SJCRH30 (cell line): ENCODE measurements at regions not wholly inside any gene's neighbourhood (a gene's known extent, or its start where the extent isn't known, plus 50 kb on each side); places are given as distances from the start of the nearest gene placed in this dataset.

Source experiments
- DNase-seq, 2 experiments: peaks; one replicate each; pipeline ENCODE4 v3.0.0-alpha.2; 2015 to 2020
- H3K27ac ChIP-seq: fragments of 250-450 bp; sonication (Bioruptor Pico); 2 replicates; pipeline ENCODE4 v1.5.1; 2020; ENCODE audit warnings: mild to moderate bottlenecking, moderate library complexity
- H3K27me3 ChIP-seq: fragments of 250-450 bp; sonication (Bioruptor Pico); 2 replicates; pipeline ENCODE4 v1.5.1; 2020; ENCODE audit warnings: mild to moderate bottlenecking, moderate library complexity
- H3K36me3 ChIP-seq: fragments of 250-450 bp; sonication (Bioruptor Pico); 2 replicates; pipeline ENCODE4 v1.5.1; 2020; ENCODE audit warnings: mild to moderate bottlenecking, moderate library complexity
- H3K4me1 ChIP-seq: fragments of 250-450 bp; sonication (Bioruptor Pico); 2 replicates; pipeline ENCODE4 v1.5.1; 2020; ENCODE audit warnings: mild to moderate bottlenecking, moderate library complexity
- H3K4me3 ChIP-seq: fragments of 250-450 bp; sonication (Bioruptor Pico); 2 replicates; pipeline ENCODE4 v1.5.1; 2020; ENCODE audit warnings: mild to moderate bottlenecking, moderate library complexity
- H3K9me3 ChIP-seq: fragments of 250-450 bp; sonication (Bioruptor Pico); replicated peaks from 2 replicates; pipeline ENCODE4 v1.5.1; 2020; ENCODE audit warnings: mild to moderate bottlenecking, moderate library complexity

- H3K36me3 ChIP-seq: no peaks in the 10 kb centered on the region
- H3K27ac ChIP-seq: no peak overlapping the region
- H3K9me3 ChIP-seq: no peaks in the 10 kb centered on the region
- peaks cover 16% of the 10 kb centered on the region; the same call in 1 of the 2 replicates for H3K27me3 ChIP-seq
- DNase-seq: no peak
- no peaks in the 10 kb centered on the region for H3K4me1 ChIP-seq
- H3K4me3 ChIP-seq: no peak overlapping the region
Measured at GRCh38 chr11:15884777-15885540, 471.4 kb downstream of the SOX6 start.

GRCh38 chr11:15885854-15886253 lies 470.5 kb downstream of the SOX6 start:
- H3K4me1 ChIP-seq: no peaks in the 10 kb centered on the region
- H3K4me3 ChIP-seq: no peak overlapping the region
- no peak for DNase-seq
- H3K9me3 ChIP-seq: no peaks in the 10 kb centered on the region
- no peaks in the 10 kb centered on the region for H3K36me3 ChIP-seq
- H3K27ac ChIP-seq: no peak overlapping the region
- H3K27me3 ChIP-seq: peaks cover 16% of the 10 kb centered on the region; the same call in 1 of the 2 replicates

DNA sequence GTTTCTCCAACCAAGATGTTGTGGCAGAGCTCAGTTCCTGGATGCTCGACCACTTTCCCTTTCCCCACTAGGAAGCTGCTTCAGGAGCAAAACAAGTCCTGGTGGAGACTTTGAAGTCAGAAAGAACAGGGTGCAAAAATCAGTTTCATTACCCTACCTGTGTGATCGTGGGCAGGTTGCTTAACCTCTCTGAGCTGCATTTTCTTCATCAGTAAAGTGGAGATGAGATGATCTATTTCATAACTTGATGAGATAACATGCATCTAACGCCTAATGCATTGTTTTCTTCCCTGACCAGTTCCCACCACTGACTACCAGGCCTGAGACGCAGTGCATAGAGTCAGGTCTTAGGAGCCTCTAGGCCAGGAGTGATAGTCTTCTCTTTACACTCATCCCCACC lies 470.0 kb downstream of the SOX6 start:
- Histone ChIP-seq H3K4me3 (no peak overlapping the region), H3K27ac (no peak overlapping the region), H3K4me1 (no peaks in the 10 kb centered on the region), H3K36me3 (no peaks in the 10 kb centered on the region), H3K27me3 (peaks cover 16% of the 10 kb centered on the region; the same call in 1 of the 2 replicates), H3K9me3 (no peaks in the 10 kb centered on the region)
- no peak for DNase-seq

GRCh38 chr11:15886866-15887265 lies 469.5 kb downstream of the SOX6 start:
- Histone ChIP-seq H3K4me3 (no peak overlapping the region), H3K27ac (no peak overlapping the region), H3K9me3 (no peaks in the 10 kb centered on the region), H3K27me3 (peaks cover 13% of the 10 kb centered on the region; the same call in 1 of the 2 replicates), H3K4me1 (no peaks in the 10 kb centered on the region), H3K36me3 (no peaks in the 10 kb centered on the region)
- no peak for DNase-seq

DNA sequence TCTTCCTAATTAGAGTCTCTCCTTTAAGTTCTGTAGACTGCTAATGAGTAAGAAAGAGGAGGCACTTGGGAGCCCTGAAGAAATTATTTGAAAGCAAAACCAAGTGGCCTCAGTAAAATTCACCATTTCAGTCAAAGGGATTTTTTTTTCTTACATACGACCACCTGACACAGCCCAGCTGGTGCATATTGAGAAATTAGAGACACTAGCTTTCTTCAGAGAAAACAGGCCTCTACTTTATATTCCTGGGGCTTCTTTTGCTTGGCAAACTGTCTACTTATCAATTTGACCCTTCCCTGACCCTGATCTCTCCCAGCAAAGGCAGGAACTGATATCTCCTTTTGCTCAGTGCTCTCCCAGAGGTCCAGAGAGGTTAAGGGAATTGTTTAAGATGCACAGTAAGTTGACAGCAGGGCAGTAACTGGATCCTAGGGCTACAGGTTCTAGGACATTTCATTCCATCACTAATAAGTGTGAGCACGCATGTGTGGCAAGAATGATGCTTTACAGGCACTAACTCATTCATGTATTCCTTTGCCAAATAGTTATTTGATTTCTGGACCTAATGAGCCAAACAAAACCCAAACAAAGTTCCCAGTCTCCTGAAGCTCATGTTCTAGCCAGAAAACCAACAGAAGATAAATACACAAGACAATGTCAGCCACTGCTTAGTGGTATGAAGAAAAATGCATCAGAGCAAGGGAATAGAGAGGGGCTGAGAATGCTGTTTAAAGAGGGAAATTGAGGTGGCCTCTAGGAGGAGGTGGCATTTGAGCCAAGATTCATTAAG lies 467.6 kb downstream of the SOX6 start:
- H3K4me3 ChIP-seq: no peak overlapping the region
- no peaks in the 10 kb centered on the region for H3K9me3 ChIP-seq
- H3K36me3 ChIP-seq: no peaks in the 10 kb centered on the region
- no peak overlapping the region for H3K27ac ChIP-seq
- no peak for DNase-seq
- H3K27me3 ChIP-seq: peaks cover 10% of the 10 kb centered on the region; the same call in 1 of the 2 replicates
- H3K4me1 ChIP-seq: no peaks in the 10 kb centered on the region

- Histone ChIP-seq H3K36me3 (no peaks in the 10 kb centered on the region), H3K9me3 (no peaks in the 10 kb centered on the region), H3K4me1 (no peaks in the 10 kb centered on the region), H3K4me3 (no peak overlapping the region), H3K27ac (no peak overlapping the region), H3K27me3 (peaks cover 10% of the 10 kb centered on the region; the same call in 1 of the 2 replicates)
- no peak for DNase-seq
Measured at GRCh38 chr11:15889363-15890030, 466.8 kb downstream of the SOX6 start.

DNA sequence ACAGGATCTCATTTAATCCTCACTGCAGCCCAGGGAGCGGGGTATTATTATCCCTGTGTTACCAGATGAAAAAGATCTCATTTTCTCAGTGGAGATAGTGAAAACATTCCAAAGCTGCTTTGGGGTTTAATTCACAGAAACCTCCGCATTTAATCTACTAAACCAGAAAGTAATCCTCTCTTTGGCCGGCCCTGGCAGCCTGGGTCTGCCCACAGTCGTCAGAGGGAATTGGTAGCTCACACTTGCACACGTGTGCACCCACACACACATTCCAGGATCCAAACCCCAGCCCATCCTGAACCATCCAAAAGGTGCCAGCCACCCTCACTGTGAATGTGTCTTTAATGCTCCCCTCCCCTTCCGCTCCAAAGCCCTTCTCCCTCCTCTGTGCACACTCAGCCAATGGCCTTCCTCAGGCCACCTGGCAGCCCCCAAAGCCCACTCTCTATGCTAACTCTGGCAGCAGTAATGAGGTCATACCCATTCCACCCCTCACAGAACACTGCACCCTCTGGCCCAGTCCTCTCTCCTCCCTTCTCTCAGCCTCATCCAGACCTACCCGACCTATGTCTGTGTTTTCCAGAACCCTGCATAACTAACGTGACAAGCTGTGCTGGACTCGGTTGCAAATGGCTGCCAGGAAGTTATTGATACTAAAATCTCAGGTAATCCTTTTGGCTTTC lies 466.2 kb downstream of the SOX6 start:
- Histone ChIP-seq H3K27me3 (0 out of 2 replicates have a peak, but pooled peaks cover 7% of the 10 kb centered on the region), H3K4me1 (no peaks in the 10 kb centered on the region), H3K9me3 (no peaks in the 10 kb centered on the region), H3K36me3 (no peaks in the 10 kb centered on the region), H3K27ac (no peak overlapping the region), H3K4me3 (no peak overlapping the region)
- DNase-seq: no peak

GRCh38 chr11:15893080-15893492 lies 463.3 kb downstream of the SOX6 start:
- no peak overlapping the region for H3K27ac ChIP-seq
- no peaks in the 10 kb centered on the region for H3K9me3 ChIP-seq
- no peaks in the 10 kb centered on the region for H3K36me3 ChIP-seq
- no peak overlapping the region for H3K4me3 ChIP-seq
- no peaks in the 10 kb centered on the region for H3K27me3 ChIP-seq
- no peaks in the 10 kb centered on the region for H3K4me1 ChIP-seq
- no peak for DNase-seq

DNA sequence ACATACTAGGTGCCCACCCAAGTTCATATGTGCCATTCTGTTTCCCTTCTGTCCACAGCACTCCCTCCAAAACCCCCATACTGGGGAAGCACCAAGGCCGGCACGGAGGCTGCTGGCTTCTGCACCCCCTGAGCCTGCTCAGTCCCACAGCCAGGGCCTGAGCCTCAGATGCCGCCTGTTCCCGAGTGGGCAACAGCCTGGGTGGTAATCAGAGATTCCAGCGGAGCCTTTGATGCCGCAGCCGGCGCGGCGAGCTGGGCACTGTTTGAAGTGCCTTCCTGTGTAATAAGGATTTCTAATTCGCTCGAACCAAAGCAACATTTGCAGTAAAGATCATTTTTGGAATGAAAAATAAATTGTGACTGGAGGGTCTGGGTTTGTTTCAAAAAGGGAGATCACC lies 460.3 kb downstream of the SOX6 start:
- Histone ChIP-seq H3K36me3 (no peaks in the 10 kb centered on the region), H3K4me3 (no peak overlapping the region), H3K27ac (no peak overlapping the region), H3K9me3 (no peaks in the 10 kb centered on the region), H3K4me1 (no peaks in the 10 kb centered on the region), H3K27me3 (no peaks in the 10 kb centered on the region)
- DNase-seq: no peak

DNA sequence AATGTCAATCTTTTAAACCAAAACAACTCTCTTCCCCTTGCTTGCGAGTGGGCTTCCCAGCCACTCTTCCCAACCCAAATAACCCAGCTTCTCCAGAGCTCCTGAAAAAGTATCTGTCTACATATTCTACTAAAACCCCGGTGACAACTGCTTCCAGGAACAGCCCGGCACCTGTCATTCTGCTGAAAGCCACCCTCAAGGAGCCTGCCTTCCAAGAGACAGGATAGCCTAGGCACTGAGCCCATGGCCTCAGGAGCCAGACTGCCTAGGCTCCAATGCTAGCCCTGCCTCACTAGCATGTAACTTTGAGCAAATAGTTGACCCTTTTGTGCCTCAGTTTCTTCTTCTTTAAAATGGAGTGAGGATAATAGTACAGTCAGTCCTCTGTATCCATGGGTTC lies 459.8 kb downstream of the SOX6 start:
- H3K9me3 ChIP-seq: no peaks in the 10 kb centered on the region
- DNase-seq: no peak
- no peak overlapping the region for H3K4me3 ChIP-seq
- H3K27me3 ChIP-seq: no peaks in the 10 kb centered on the region
- H3K36me3 ChIP-seq: no peaks in the 10 kb centered on the region
- no peaks in the 10 kb centered on the region for H3K4me1 ChIP-seq
- H3K27ac ChIP-seq: no peak overlapping the region

- DNase-seq: peak in 1 of 2 experiments; percentile 17
- Histone ChIP-seq H3K27me3 (no peaks in the 10 kb centered on the region), H3K4me1 (no peaks in the 10 kb centered on the region), H3K36me3 (no peaks in the 10 kb centered on the region), H3K27ac (no peak overlapping the region), H3K4me3 (no peak overlapping the region), H3K9me3 (no peaks in the 10 kb centered on the region)
Measured at GRCh38 chr11:15897211-15897960, 459.0 kb downstream of the SOX6 start.

DNA sequence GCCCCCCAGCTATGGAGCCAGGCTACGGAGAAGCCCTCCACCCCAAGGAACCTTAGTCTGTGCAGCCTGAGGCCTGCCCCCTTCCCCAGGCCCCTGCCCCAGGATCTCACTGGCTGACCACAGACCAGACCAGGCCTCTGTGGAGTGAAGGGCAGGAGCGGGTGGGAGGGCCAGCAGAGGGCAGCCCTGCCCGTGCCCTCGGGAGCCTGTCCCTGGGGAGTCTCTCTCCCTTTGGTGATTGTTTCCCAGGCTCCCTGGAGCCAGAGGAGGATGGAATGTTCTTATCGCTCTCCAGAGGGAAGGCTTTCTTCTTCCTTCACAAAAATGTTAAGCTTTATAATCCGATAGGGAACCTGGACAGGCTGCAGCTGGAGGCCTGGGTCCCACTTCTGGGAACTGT lies 455.3 kb downstream of the SOX6 start:
- Histone ChIP-seq H3K27me3 (no peaks in the 10 kb centered on the region), H3K9me3 (no peaks in the 10 kb centered on the region), H3K4me3 (no peak overlapping the region), H3K27ac (no peak overlapping the region), H3K4me1 (no peaks in the 10 kb centered on the region), H3K36me3 (no peaks in the 10 kb centered on the region)
- peak; percentile 40 to 51 for DNase-seq

DNA sequence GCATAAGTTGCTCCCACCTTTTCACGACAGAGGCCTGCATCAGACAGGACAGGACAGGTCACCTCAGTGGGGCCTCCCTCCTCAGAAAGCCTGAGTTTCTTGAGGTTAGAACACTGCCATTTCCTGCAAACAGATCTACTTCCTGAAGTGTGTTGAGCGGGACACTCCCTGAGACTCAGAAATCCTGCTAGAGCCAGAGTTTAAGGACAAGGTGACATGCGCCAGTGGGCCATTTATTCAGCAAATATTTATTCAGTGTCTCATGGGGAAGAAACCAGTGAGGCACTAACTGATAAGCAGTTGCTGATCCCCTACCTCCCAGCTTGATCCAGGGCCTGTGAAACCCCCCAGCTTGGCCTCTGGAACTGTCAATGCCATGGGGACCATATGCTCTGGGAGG lies 454.6 kb downstream of the SOX6 start:
- Histone ChIP-seq H3K27me3 (no peaks in the 10 kb centered on the region), H3K36me3 (no peaks in the 10 kb centered on the region), H3K4me3 (no peak overlapping the region), H3K27ac (no peak overlapping the region), H3K9me3 (no peaks in the 10 kb centered on the region), H3K4me1 (no peaks in the 10 kb centered on the region)
- DNase-seq: no peak

DNA sequence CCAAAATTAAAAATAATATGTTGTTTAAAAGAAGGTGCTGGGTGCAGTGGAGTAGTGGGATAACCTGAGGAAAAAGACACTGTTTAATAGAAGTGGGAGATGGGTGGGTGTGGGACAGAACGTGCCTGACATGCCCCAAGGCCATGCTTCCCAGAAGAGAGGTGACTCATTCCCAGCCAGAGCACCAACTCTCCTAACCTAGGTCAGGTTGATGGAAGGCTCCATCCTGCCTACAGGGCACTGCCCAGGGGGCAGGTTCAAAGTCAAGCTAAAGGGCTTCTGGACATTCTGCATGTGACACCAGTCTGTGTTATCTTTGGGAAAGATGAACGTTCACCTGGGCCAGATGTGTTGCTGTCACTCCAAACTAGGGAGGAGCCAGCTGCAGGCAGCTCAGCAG lies 453.1 kb downstream of the SOX6 start:
- H3K9me3 ChIP-seq: no peaks in the 10 kb centered on the region
- H3K27ac ChIP-seq: no peak overlapping the region
- H3K4me3 ChIP-seq: no peak overlapping the region
- no peaks in the 10 kb centered on the region for H3K27me3 ChIP-seq
- no peaks in the 10 kb centered on the region for H3K36me3 ChIP-seq
- H3K4me1 ChIP-seq: no peaks in the 10 kb centered on the region
- DNase-seq: no peak
